ENCODE measurements at regions not wholly inside any gene's neighbourhood (a gene's known extent, or its start where the extent isn't known, plus 50 kb on each side); places are given as distances from the start of the nearest gene placed in this dataset.
"Not testable (repeated sequence)": the region's sequence is repeated elsewhere in the genome, so short reads cannot be mapped to it uniquely, and the experiment has no call there.

- no peak for DNase-seq (ENCODE audit: extremely low spot score, insufficient read length, low read depth)
- no peak for FAIRE-seq
Observed at GRCh38 chr1:70727886-70728489, 316.9 kb downstream of the CTH start.

GRCh38 chr1:70736518-70736917 is 311.1 kb downstream of the PTGER3 start:
- FAIRE-seq; DNase-seq (ENCODE audit: extremely low spot score, insufficient read length, low read depth): not testable (repeated sequence)

GRCh38 chr1:70737125-70737524 is 310.5 kb downstream of the PTGER3 start:
- DNase-seq (ENCODE audit: extremely low spot score, insufficient read length, low read depth): no peak
- FAIRE-seq: no peak

- FAIRE-seq (no peak), DNase-seq (ENCODE audit: extremely low spot score, insufficient read length, low read depth) (no peak)
Observed at GRCh38 chr1:70738624-70739023, 309.0 kb downstream of the PTGER3 start.

- DNase-seq (ENCODE audit: extremely low spot score, insufficient read length, low read depth) (no peak), FAIRE-seq (no peak)
Observed at GRCh38 chr1:70745199-70745598, 302.4 kb downstream of the PTGER3 start.

- not testable (repeated sequence) for DNase-seq (ENCODE audit: extremely low spot score, insufficient read length, low read depth); FAIRE-seq
Observed at GRCh38 chr1:70746062-70746461, 301.6 kb downstream of the PTGER3 start.

- DNase-seq (ENCODE audit: extremely low spot score, insufficient read length, low read depth); FAIRE-seq: not testable (repeated sequence)
Observed at GRCh38 chr1:70747123-70747522, 300.5 kb downstream of the PTGER3 start.

- not testable (repeated sequence) for FAIRE-seq; DNase-seq (ENCODE audit: extremely low spot score, insufficient read length, low read depth)
Observed at GRCh38 chr1:70751676-70752287, 295.8 kb downstream of the PTGER3 start.

- DNase-seq (ENCODE audit: extremely low spot score, insufficient read length, low read depth): no peak
- FAIRE-seq: no peak
Observed at GRCh38 chr1:70754701-70755100, 292.9 kb downstream of the PTGER3 start.

GRCh38 chr1:70760154-70760553 is 287.5 kb downstream of the PTGER3 start:
- DNase-seq (ENCODE audit: extremely low spot score, insufficient read length, low read depth) (no peak), FAIRE-seq (no peak)

GRCh38 chr1:70762386-70762785 is 285.2 kb downstream of the PTGER3 start:
- no peak for DNase-seq (ENCODE audit: extremely low spot score, insufficient read length, low read depth)
- FAIRE-seq: no peak

- FAIRE-seq (no peak), DNase-seq (ENCODE audit: extremely low spot score, insufficient read length, low read depth) (no peak)
Observed at GRCh38 chr1:70764747-70765146, 282.9 kb downstream of the PTGER3 start.

- FAIRE-seq (no peak), DNase-seq (ENCODE audit: extremely low spot score, insufficient read length, low read depth) (no peak)
Observed at GRCh38 chr1:70767377-70767776, 280.2 kb downstream of the PTGER3 start.

- FAIRE-seq (no peak), DNase-seq (ENCODE audit: extremely low spot score, insufficient read length, low read depth) (no peak)
Observed at GRCh38 chr1:70768216-70768615, 279.4 kb downstream of the PTGER3 start.

- no peak for FAIRE-seq
- no peak for DNase-seq (ENCODE audit: extremely low spot score, insufficient read length, low read depth)
Observed at GRCh38 chr1:70778056-70778762, 269.4 kb downstream of the PTGER3 start.

GRCh38 chr1:70778934-70779333 is 268.7 kb downstream of the PTGER3 start:
- DNase-seq (ENCODE audit: extremely low spot score, insufficient read length, low read depth) (no peak), FAIRE-seq (no peak)

GRCh38 chr1:70779571-70779970 is 268.0 kb downstream of the PTGER3 start:
- DNase-seq (ENCODE audit: extremely low spot score, insufficient read length, low read depth): no peak
- no peak for FAIRE-seq

- FAIRE-seq (no peak), DNase-seq (ENCODE audit: extremely low spot score, insufficient read length, low read depth) (no peak)
Observed at GRCh38 chr1:70785287-70785686, 262.3 kb downstream of the PTGER3 start.

- no peak for DNase-seq (ENCODE audit: extremely low spot score, insufficient read length, low read depth)
- FAIRE-seq: no peak
Observed at GRCh38 chr1:70790232-70790923, 257.2 kb downstream of the PTGER3 start.

- not testable (repeated sequence) for FAIRE-seq; DNase-seq (ENCODE audit: extremely low spot score, insufficient read length, low read depth)
Observed at GRCh38 chr1:70795064-70795463, 252.6 kb downstream of the PTGER3 start.

- not testable (repeated sequence) for FAIRE-seq; DNase-seq (ENCODE audit: extremely low spot score, insufficient read length, low read depth)
Observed at GRCh38 chr1:70796298-70796697, 251.3 kb downstream of the PTGER3 start.
